ENCODE measurements at regions not wholly inside any gene's neighbourhood (a gene's known extent, or its start where the extent isn't known, plus 50 kb on each side); places are given as distances from the start of the nearest gene placed in this dataset.

GRCh38 chr14:101369916-101370592 is 191.2 kb upstream of the DIO3 start:
- Histone ChIP-seq H3K36me3 (ENCODE audit: insufficient read depth, low read length) (no peaks in the 10 kb centered on the region), H3K27ac (ENCODE audit: low read depth, low read length) (no peak overlapping the region), H3K9me3 (ENCODE audit: low read depth, low read length) (no peaks in the 10 kb centered on the region), H3K4me2 (ENCODE audit: insufficient read depth, low read length) (no peak overlapping the region), H3K27me3 (ENCODE audit: insufficient read depth, low read length) (peaks cover 37% of the 10 kb centered on the region), H3K79me2 (ENCODE audit: insufficient read depth, low read length) (no peaks in the 10 kb centered on the region), H4K20me1 (ENCODE audit: insufficient read depth, low read length) (no peaks in the 10 kb centered on the region), H3K4me3 (ENCODE audit: insufficient read depth, low read length) (no peak overlapping the region), H3K4me1 (ENCODE audit: insufficient read depth, low read length) (no peaks in the 10 kb centered on the region), H2AFZ (ENCODE audit: low read length) (no peak overlapping the region)
- no peak for TF ChIP-seq CTCF (IDR thresholded peaks at IDR 0.05; ENCODE audit: extremely low read depth, low read depth, low read length)
- peak; percentile 14 for DNase-seq (ENCODE audit: insufficient read length, low spot score, missing footprints)

- DNase-seq (ENCODE audit: insufficient read length, low spot score, missing footprints) = no peak
- no peak for TF ChIP-seq CTCF (IDR thresholded peaks at IDR 0.05; ENCODE audit: extremely low read depth, low read depth, low read length)
- Histone ChIP-seq H4K20me1 (ENCODE audit: insufficient read depth, low read length) (no peaks in the 10 kb centered on the region), H3K79me2 (ENCODE audit: insufficient read depth, low read length) (no peaks in the 10 kb centered on the region), H3K4me3 (ENCODE audit: insufficient read depth, low read length) (no peak overlapping the region), H3K4me2 (ENCODE audit: insufficient read depth, low read length) (no peak overlapping the region), H3K9me3 (ENCODE audit: low read depth, low read length) (no peaks in the 10 kb centered on the region), H3K27ac (ENCODE audit: low read depth, low read length) (no peak overlapping the region), H3K36me3 (ENCODE audit: insufficient read depth, low read length) (no peaks in the 10 kb centered on the region), H3K4me1 (ENCODE audit: insufficient read depth, low read length) (no peaks in the 10 kb centered on the region), H3K27me3 (ENCODE audit: insufficient read depth, low read length) (peaks cover 32% of the 10 kb centered on the region), H2AFZ (ENCODE audit: low read length) (no peak overlapping the region)
Observed at GRCh38 chr14:101370593-101371569, 190.4 kb upstream of the DIO3 start.

GRCh38 chr14:101371799-101372793 is 189.2 kb upstream of the DIO3 start:
- no peaks in the 10 kb centered on the region for H3K4me1 ChIP-seq (ENCODE audit: insufficient read depth, low read length)
- H3K36me3 ChIP-seq (ENCODE audit: insufficient read depth, low read length) = no peaks in the 10 kb centered on the region
- no peak for TF ChIP-seq CTCF (IDR thresholded peaks at IDR 0.05; ENCODE audit: extremely low read depth, low read depth, low read length)
- peak; percentile 54 for DNase-seq (ENCODE audit: insufficient read length, low spot score, missing footprints)
- H4K20me1 ChIP-seq (ENCODE audit: insufficient read depth, low read length) = no peaks in the 10 kb centered on the region
- H3K9me3 ChIP-seq (ENCODE audit: low read depth, low read length) = no peaks in the 10 kb centered on the region
- no peak overlapping the region for H3K4me3 ChIP-seq (ENCODE audit: insufficient read depth, low read length)
- no peaks in the 10 kb centered on the region for H3K79me2 ChIP-seq (ENCODE audit: insufficient read depth, low read length)
- H3K27me3 ChIP-seq (ENCODE audit: insufficient read depth, low read length) = peaks cover 32% of the 10 kb centered on the region
- H3K4me2 ChIP-seq (ENCODE audit: insufficient read depth, low read length) = no peak overlapping the region
- no peak overlapping the region for H2AFZ ChIP-seq (ENCODE audit: low read length)
- H3K27ac ChIP-seq (ENCODE audit: low read depth, low read length) = no peak overlapping the region
